Prostate gland (tissue), 2 donors: ENCODE measurements at regions not wholly inside any gene's neighbourhood (a gene's known extent, or its start where the extent isn't known, plus 50 kb on each side); places are given as distances from the start of the nearest gene placed in this dataset.

Experiments
- POLR2A ChIP-seq: fragments of 450-650 bp; IDR thresholded peaks from one replicate; pipeline ENCODE4 v1.6.1; 2016; ENCODE audit warnings: antibody characterized with exemption, mild to moderate bottlenecking
- POLR2AphosphoS5 ChIP-seq: sonication (generic); formaldehyde crosslinking; IDR thresholded peaks from one replicate; pipeline ENCODE4 v1.6.1; 2017; ENCODE audit warnings: antibody characterized with exemption
- TF ChIP-seq, protein P1 (sequence below), 4 experiments: fragments of 200-600 bp in 2 of 4; fragments of 450-650 bp in 2 of 4; sonication (generic) in 2 of 4; IDR thresholded peaks; 1 replicate in 3 of 4; 2 replicates in 1 of 4; pipeline ENCODE4 v1.5.1; 2016 to 2019; ENCODE audit warnings: antibody characterized with exemption in 4 of 4, mild to moderate bottlenecking in 2 of 4, moderate library complexity in 2 of 4

DNA sequence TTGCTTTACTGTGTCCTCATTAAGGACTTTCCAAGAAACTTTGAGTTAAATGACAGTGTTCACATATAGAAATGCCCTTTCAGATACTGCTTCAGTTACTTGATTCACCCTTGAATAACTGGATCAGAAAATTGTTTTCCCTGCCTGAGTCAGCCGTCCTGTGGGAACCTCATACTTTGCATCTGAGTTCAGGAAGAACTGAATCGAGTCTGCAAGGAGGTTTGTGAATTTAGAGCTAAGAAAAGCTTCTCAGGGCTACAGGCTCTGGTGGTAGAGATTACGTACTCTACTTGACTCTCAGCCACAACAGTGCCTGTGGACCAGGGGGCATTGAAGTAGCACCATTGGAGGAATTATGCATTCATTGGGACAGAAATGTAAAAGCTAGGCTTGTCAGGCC is 252.4 kb upstream of the C2CD4B start:
- TF ChIP-seq, protein P1, sequence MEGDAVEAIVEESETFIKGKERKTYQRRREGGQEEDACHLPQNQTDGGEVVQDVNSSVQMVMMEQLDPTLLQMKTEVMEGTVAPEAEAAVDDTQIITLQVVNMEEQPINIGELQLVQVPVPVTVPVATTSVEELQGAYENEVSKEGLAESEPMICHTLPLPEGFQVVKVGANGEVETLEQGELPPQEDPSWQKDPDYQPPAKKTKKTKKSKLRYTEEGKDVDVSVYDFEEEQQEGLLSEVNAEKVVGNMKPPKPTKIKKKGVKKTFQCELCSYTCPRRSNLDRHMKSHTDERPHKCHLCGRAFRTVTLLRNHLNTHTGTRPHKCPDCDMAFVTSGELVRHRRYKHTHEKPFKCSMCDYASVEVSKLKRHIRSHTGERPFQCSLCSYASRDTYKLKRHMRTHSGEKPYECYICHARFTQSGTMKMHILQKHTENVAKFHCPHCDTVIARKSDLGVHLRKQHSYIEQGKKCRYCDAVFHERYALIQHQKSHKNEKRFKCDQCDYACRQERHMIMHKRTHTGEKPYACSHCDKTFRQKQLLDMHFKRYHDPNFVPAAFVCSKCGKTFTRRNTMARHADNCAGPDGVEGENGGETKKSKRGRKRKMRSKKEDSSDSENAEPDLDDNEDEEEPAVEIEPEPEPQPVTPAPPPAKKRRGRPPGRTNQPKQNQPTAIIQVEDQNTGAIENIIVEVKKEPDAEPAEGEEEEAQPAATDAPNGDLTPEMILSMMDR (IDR thresholded peaks at IDR 0.05), result no peak
- TF ChIP-seq POLR2AphosphoS5 (no peak), POLR2A (no peak)
